ENCODE measurements at regions not wholly inside any gene's neighbourhood (a gene's known extent, or its start where the extent isn't known, plus 50 kb on each side); places are given as distances from the start of the nearest gene placed in this dataset.

GRCh38 chr15:47339800-47340570 lies 377.3 kb upstream of the SEMA6D start:
- TF ChIP-seq CTCF (IDR thresholded peaks at IDR 0.05 in 2 of 3, conservative IDR thresholded peaks at IDR 0.05 in 1 of 3; ENCODE audit: borderline replicate concordance in 1 of 3, insufficient read depth in 1 of 3, low read depth in 2 of 3, low read length in 2 of 3) = no peak
- no peak for TF ChIP-seq POLR2AphosphoS5 (IDR thresholded peaks at IDR 0.05; ENCODE audit: low read depth, low read length)
- TF ChIP-seq EZH2 (IDR thresholded peaks at IDR 0.05) = no peak
- TF ChIP-seq ELF1 (IDR thresholded peaks at IDR 0.05; ENCODE audit: borderline replicate concordance, low read depth) = no peak
- no peak for TF ChIP-seq SP1 (IDR thresholded peaks at IDR 0.05; ENCODE audit: low read depth)
- TF ChIP-seq POLR2A (IDR thresholded peaks at IDR 0.05; ENCODE audit: borderline replicate concordance, extremely low read depth, insufficient read depth, insufficient read length) = no peak
- no peak for TF ChIP-seq ZNF274 (IDR thresholded peaks at IDR 0.05; ENCODE audit: low read depth, low read length)

Measured in HCT116 (cell line).